Glomerular visceral epithelial cell (primary cell): ENCODE measurements at regions not wholly inside any gene's neighbourhood (a gene's known extent, or its start where the extent isn't known, plus 50 kb on each side); places are given as distances from the start of the nearest gene placed in this dataset.
"Not testable (repeated sequence)": the region's sequence is repeated elsewhere in the genome, so short reads cannot be mapped to it uniquely, and the experiment has no call there.

Experiments used
- DNase-seq: peaks from one replicate; pipeline ENCODE4 v3.0.0-alpha.2; 2016; ENCODE audit errors: extremely low spot score

GRCh38 chr13:99075268-99076191 is 97.7 kb upstream of the DOCK9 start:
- no peak for DNase-seq

- DNase-seq: no peak
Measured at GRCh38 chr13:99078017-99078771, 100.3 kb upstream of the DOCK9 start.

- DNase-seq: no peak
Measured at GRCh38 chr13:99080131-99080530, 102.3 kb upstream of the DOCK9 start.

DNA sequence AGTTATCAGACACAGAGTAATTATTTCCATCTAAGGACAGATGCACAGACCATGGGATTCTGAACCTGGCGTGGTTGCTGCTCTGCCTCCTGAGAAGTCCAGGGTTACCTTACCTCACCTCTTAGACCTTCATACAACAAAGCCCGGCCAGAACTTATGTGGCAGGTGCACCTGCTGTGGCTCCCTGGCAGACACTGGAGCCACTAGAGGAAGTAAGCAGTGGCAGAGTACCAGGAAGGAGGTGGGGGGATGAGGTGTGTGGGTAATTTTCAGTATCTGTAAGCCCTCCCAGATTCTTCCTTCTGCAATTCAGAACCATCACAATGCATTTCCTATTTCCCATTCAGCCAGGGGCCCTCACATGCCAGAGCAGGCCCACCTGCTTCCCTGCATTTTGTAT is 106.1 kb upstream of the DOCK9 start:
- no peak for DNase-seq

DNA sequence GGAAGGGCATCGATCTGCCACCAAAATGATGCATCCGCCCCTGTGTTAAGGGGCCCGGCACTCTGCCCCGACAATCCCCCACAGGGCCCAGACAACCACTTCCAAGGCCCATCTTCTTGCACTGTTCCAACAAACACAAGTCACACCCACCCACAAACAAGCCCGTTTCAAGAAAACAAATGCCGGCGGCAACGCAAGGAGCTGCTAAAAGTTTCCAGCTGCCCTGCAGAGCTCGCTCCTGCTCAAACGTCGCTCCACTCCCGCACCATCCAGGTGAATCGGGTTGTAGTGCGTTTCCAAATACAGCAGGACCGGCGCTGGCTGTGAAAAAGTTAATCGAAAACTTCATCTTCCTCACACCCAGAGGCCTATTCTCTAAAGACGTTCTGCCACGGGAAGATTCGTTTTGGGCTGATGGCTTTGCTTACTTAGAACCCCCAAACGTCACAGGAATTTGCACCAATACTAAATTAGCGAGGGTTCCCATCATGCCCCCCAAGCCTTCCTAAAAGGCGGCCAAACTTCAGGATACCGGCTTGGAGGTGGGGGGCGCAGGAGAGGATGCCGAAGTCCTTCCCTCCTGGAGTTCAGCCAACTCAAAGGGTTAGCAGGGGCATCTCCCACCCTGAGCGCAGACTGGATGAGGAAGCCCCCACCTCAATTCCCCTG is 107.4 kb upstream of the DOCK9 start:
- DNase-seq: no peak

GRCh38 chr13:99085808-99086266 is 108.0 kb upstream of the DOCK9 start:
- no peak for DNase-seq

GRCh38 chr13:99086267-99087097 is 108.6 kb upstream of the DOCK9 start:
- peak; percentile 64 for DNase-seq

- peak; percentile 87 for DNase-seq
Measured at GRCh38 chr13:99087098-99087953, 109.5 kb upstream of the DOCK9 start.

DNA sequence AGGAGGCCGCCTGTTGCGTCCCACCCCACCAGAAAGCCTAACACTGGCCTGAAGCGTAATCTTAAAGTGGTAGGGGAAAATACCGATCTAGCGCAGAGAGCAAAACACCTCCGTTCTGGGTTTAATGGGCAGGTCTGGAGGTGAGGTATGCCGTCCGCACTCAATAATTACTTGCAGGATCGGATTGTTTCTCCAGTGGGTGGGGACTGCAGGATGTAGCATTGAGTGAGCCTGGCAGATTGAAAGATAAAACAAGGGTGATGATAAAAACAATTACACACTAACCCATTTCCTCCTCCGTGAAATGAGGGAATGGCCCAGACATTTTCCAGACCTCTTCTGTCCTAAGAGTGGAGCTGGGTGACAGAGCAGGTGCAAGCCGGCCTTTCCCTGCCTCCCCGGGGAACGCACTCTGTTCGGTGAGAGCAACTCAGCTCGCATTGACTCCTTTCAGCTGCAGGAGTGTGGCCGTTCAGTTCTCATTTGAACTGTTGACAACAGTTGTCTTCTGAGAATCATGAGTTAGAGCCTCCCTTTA is 110.2 kb upstream of the DOCK9 start:
- DNase-seq: no peak

DNA sequence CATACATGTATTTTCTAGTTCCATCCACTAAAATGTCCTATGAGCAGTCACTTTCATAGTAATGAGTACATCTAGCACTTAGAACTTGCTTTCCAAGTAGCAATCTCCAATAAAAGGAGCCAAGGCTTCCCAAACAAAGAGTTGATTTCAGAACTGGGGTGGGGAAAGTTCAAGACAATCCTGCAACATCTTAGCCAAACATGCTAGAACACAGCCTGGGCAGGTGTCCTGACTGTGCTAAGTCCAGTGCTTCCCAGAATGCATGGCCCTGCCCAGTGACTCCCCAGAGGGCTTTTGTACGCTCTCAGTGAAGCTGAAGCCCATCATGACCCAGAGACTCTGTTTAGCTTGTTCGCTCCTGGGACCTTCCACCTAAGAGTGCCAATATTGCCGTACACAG is 106.7 kb upstream of the UBAC2 start:
- DNase-seq: no peak

DNA sequence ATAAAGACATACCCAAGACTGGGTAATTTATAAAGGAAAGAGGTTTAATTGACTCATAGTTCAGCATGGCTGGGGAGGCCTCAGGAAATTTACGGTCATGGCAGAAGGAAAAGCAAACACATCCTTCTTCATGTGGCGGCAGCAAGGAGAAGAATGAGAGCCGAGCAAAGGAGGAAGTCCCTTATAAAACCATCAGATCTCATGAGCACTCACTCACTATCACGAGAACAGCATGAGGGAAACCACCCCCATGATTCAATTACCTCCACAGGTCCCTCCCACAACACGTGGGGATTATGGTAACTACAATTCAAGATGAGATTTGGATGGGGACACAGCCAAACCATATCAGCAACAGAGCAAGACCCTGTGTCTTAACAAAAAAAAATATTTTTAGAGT is 98.8 kb upstream of the UBAC2 start:
- DNase-seq: not testable (repeated sequence)

- no peak for DNase-seq
Measured at GRCh38 chr13:99103536-99103935, 97.1 kb upstream of the UBAC2 start.

GRCh38 chr13:99104396-99104795 is 96.3 kb upstream of the UBAC2 start:
- no peak for DNase-seq

GRCh38 chr13:99105160-99105559 is 95.5 kb upstream of the UBAC2 start:
- DNase-seq: no peak

DNA sequence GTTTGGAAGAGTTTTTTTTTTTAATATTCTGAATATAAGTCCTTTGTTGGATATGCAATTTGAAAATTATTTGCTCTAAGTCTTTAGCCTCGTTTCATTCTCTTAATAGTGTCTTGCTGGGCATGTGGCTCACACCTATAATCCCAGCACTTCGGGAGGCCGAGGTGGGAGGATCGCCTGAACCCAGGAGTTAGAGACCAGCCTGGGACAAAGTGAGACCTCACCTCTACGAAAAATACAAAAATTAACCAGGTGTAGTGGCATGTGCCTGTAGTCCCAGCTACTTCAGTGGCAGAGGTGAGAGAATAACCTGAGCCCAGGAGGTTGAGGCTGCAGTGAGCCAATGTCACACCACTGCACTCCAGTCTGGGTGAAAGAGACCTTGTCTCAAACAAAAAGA is 87.3 kb upstream of the UBAC2 start:
- DNase-seq: no peak

- DNase-seq: no peak
Measured at GRCh38 chr13:99118179-99118578, 82.5 kb upstream of the UBAC2 start.

- no peak for DNase-seq
Measured at GRCh38 chr13:99119656-99120055, 81.0 kb upstream of the UBAC2 start.

DNA sequence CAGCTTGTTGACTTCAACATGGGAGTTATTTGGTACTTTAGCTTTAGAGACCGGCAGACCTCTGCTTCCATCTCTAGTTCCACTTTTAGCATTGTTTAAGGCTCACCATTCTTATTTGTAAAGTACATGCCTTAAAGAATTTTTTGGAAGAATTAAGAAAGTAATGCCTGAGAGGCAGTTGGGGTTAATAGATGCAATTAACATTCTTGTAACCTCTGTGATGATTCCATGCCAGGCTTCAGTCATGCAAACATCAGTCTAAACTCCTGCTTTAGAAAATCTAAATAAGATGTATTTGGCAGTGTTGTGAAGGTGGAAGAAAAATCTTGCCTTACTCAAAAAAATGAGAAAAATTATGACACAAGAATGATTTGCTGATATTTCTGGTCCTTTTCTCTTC is 79.9 kb upstream of the UBAC2 start:
- no peak for DNase-seq

GRCh38 chr13:99122171-99122570 is 78.5 kb upstream of the UBAC2 start:
- no peak for DNase-seq
